ENCODE measurements at regions not wholly inside any gene's neighbourhood (a gene's known extent, or its start where the extent isn't known, plus 50 kb on each side); places are given as distances from the start of the nearest gene placed in this dataset.

- DNase-seq (ENCODE audit: low spot score), result no peak
- Mint-ChIP-seq H3K9me3 (no peaks in the 10 kb centered on the region), H3K27me3 (ENCODE audit: insufficient read depth, low read depth, poor library complexity) (no peaks in the 10 kb centered on the region), H3K4me1 (no peaks in the 10 kb centered on the region), H3K27ac (no peak overlapping the region), H3K4me3 (no peak overlapping the region), H3K36me3 (ENCODE audit: low read depth) (no peaks in the 10 kb centered on the region)
- Histone ChIP-seq H4K20me1 (replicated peaks; ENCODE audit: insufficient read depth) (no peaks in the 10 kb centered on the region), H3K4me3 (no peak overlapping the region), H3K4me2 (no peak overlapping the region), H3K9me2 (ENCODE audit: insufficient read depth) (no peaks in the 10 kb centered on the region), H3K27me3 (ENCODE audit: insufficient read depth) (no peaks in the 10 kb centered on the region), H3K36me3 (ENCODE audit: insufficient read depth) (no peaks in the 10 kb centered on the region), H3F3A (replicated peaks; ENCODE audit: low read depth) (no peaks in the 10 kb centered on the region), H2AFZ (no peak overlapping the region), H3K79me2 (replicated peaks; ENCODE audit: insufficient read depth) (no peaks in the 10 kb centered on the region), H3K27ac (ENCODE audit: low read depth) (no peak overlapping the region), H3K4me1 (ENCODE audit: insufficient read depth) (no peaks in the 10 kb centered on the region)
- TF ChIP-seq EZH2phosphoT487 (IDR thresholded peaks at IDR 0.05; ENCODE audit: unreplicated experiment) (no peak), CREB1 (CRISPR knock-in tag; IDR thresholded peaks at IDR 0.05; ENCODE audit: low read depth) (no peak), STAT1 (IDR thresholded peaks at IDR 0.05; ENCODE audit: unreplicated experiment) (no peak), ZNF331 (CRISPR knock-in tag; IDR thresholded peaks at IDR 0.05; ENCODE audit: low read depth) (no peak), EZH2 (IDR thresholded peaks at IDR 0.05; ENCODE audit: low read depth, unreplicated experiment) (no peak), POLR2AphosphoS5 (IDR thresholded peaks at IDR 0.05; ENCODE audit: low read depth) (no peak), JUNB (IDR thresholded peaks at IDR 0.05; ENCODE audit: unreplicated experiment) (no peak), NANOG (IDR thresholded peaks at IDR 0.05; ENCODE audit: borderline replicate concordance) (no peak), ZNF114 (CRISPR knock-in tag; IDR thresholded peaks at IDR 0.05) (no peak)
- TF ChIP-seq, protein P1, sequence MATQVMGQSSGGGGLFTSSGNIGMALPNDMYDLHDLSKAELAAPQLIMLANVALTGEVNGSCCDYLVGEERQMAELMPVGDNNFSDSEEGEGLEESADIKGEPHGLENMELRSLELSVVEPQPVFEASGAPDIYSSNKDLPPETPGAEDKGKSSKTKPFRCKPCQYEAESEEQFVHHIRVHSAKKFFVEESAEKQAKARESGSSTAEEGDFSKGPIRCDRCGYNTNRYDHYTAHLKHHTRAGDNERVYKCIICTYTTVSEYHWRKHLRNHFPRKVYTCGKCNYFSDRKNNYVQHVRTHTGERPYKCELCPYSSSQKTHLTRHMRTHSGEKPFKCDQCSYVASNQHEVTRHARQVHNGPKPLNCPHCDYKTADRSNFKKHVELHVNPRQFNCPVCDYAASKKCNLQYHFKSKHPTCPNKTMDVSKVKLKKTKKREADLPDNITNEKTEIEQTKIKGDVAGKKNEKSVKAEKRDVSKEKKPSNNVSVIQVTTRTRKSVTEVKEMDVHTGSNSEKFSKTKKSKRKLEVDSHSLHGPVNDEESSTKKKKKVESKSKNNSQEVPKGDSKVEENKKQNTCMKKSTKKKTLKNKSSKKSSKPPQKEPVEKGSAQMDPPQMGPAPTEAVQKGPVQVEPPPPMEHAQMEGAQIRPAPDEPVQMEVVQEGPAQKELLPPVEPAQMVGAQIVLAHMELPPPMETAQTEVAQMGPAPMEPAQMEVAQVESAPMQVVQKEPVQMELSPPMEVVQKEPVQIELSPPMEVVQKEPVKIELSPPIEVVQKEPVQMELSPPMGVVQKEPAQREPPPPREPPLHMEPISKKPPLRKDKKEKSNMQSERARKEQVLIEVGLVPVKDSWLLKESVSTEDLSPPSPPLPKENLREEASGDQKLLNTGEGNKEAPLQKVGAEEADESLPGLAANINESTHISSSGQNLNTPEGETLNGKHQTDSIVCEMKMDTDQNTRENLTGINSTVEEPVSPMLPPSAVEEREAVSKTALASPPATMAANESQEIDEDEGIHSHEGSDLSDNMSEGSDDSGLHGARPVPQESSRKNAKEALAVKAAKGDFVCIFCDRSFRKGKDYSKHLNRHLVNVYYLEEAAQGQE (IDR thresholded peaks at IDR 0.05; ENCODE audit: unreplicated experiment), result no peak
- TF ChIP-seq, protein P2, sequence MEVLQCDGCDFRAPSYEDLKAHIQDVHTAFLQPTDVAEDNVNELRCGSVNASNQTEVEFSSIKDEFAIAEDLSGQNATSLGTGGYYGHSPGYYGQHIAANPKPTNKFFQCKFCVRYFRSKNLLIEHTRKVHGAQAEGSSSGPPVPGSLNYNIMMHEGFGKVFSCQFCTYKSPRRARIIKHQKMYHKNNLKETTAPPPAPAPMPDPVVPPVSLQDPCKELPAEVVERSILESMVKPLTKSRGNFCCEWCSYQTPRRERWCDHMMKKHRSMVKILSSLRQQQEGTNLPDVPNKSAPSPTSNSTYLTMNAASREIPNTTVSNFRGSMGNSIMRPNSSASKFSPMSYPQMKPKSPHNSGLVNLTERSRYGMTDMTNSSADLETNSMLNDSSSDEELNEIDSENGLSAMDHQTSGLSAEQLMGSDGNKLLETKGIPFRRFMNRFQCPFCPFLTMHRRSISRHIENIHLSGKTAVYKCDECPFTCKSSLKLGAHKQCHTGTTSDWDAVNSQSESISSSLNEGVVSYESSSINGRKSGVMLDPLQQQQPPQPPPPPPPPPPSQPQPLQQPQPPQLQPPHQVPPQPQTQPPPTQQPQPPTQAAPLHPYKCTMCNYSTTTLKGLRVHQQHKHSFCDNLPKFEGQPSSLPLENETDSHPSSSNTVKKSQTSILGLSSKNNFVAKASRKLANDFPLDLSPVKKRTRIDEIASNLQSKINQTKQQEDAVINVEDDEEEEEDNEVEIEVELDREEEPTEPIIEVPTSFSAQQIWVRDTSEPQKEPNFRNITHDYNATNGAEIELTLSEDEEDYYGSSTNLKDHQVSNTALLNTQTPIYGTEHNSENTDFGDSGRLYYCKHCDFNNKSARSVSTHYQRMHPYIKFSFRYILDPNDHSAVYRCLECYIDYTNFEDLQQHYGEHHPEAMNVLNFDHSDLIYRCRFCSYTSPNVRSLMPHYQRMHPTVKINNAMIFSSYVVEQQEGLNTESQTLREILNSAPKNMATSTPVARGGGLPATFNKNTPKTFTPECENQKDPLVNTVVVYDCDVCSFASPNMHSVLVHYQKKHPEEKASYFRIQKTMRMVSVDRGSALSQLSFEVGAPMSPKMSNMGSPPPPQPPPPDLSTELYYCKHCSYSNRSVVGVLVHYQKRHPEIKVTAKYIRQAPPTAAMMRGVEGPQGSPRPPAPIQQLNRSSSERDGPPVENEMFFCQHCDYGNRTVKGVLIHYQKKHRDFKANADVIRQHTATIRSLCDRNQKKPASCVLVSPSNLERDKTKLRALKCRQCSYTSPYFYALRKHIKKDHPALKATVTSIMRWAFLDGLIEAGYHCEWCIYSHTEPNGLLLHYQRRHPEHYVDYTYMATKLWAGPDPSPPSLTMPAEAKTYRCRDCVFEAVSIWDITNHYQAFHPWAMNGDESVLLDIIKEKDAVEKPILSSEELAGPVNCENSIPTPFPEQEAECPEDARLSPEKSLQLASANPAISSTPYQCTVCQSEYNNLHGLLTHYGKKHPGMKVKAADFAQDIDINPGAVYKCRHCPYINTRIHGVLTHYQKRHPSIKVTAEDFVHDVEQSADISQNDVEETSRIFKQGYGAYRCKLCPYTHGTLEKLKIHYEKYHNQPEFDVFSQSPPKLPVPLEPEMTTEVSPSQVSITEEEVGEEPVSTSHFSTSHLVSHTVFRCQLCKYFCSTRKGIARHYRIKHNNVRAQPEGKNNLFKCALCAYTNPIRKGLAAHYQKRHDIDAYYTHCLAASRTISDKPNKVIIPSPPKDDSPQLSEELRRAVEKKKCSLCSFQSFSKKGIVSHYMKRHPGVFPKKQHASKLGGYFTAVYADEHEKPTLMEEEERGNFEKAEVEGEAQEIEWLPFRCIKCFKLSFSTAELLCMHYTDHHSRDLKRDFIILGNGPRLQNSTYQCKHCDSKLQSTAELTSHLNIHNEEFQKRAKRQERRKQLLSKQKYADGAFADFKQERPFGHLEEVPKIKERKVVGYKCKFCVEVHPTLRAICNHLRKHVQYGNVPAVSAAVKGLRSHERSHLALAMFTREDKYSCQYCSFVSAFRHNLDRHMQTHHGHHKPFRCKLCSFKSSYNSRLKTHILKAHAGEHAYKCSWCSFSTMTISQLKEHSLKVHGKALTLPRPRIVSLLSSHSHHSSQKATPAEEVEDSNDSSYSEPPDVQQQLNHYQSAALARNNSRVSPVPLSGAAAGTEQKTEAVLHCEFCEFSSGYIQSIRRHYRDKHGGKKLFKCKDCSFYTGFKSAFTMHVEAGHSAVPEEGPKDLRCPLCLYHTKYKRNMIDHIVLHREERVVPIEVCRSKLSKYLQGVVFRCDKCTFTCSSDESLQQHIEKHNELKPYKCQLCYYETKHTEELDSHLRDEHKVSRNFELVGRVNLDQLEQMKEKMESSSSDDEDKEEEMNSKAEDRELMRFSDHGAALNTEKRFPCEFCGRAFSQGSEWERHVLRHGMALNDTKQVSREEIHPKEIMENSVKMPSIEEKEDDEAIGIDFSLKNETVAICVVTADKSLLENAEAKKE (CRISPR knock-in tag; IDR thresholded peaks at IDR 0.05), result no peak
- TF ChIP-seq, protein P3, sequence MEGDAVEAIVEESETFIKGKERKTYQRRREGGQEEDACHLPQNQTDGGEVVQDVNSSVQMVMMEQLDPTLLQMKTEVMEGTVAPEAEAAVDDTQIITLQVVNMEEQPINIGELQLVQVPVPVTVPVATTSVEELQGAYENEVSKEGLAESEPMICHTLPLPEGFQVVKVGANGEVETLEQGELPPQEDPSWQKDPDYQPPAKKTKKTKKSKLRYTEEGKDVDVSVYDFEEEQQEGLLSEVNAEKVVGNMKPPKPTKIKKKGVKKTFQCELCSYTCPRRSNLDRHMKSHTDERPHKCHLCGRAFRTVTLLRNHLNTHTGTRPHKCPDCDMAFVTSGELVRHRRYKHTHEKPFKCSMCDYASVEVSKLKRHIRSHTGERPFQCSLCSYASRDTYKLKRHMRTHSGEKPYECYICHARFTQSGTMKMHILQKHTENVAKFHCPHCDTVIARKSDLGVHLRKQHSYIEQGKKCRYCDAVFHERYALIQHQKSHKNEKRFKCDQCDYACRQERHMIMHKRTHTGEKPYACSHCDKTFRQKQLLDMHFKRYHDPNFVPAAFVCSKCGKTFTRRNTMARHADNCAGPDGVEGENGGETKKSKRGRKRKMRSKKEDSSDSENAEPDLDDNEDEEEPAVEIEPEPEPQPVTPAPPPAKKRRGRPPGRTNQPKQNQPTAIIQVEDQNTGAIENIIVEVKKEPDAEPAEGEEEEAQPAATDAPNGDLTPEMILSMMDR (conservative IDR thresholded peaks at IDR 0.05; ENCODE audit: low read depth in 2 of 2), result no peak
- TF ChIP-seq, protein P4, sequence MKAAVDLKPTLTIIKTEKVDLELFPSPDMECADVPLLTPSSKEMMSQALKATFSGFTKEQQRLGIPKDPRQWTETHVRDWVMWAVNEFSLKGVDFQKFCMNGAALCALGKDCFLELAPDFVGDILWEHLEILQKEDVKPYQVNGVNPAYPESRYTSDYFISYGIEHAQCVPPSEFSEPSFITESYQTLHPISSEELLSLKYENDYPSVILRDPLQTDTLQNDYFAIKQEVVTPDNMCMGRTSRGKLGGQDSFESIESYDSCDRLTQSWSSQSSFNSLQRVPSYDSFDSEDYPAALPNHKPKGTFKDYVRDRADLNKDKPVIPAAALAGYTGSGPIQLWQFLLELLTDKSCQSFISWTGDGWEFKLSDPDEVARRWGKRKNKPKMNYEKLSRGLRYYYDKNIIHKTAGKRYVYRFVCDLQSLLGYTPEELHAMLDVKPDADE (IDR thresholded peaks at IDR 0.05), result no peak
- ATAC-seq, result no peak
These were observed 90.0 kb upstream of the COL6A5 start for GRCh38 chr3:130255442-130255841.

Data from GM23338 (cell line).